Trophoblast cell (in vitro differentiated cells and primary cell): ENCODE measurements at regions not wholly inside any gene's neighbourhood (a gene's known extent, or its start where the extent isn't known, plus 50 kb on each side); places are given as distances from the start of the nearest gene placed in this dataset.

Experiments
- DNase-seq, 2 donors: peaks; one replicate each; pipeline ENCODE4 v3.0.0-alpha.2; 2016
- H2AFZ ChIP-seq: 2 replicates; pipeline ENCODE4 v1.6.1; 2013; ENCODE audit warnings: low read length, moderate library complexity, mild to moderate bottlenecking; ENCODE audit not compliant: insufficient read depth, poor library complexity
- H2AK5ac ChIP-seq: 2 replicates; pipeline ENCODE4 v1.6.1; 2013; ENCODE audit warnings: mild to moderate bottlenecking, low read length
- H2BK120ac ChIP-seq: 2 replicates; pipeline ENCODE4 v1.6.1; 2013; ENCODE audit warnings: low read length, mild to moderate bottlenecking, moderate library complexity; ENCODE audit not compliant: insufficient read depth, poor library complexity
- H2BK12ac ChIP-seq: 2 replicates; pipeline ENCODE4 v1.6.1; 2013; ENCODE audit warnings: mild to moderate bottlenecking, low read length, moderate library complexity
- H2BK5ac ChIP-seq: 2 replicates; pipeline ENCODE4 v1.6.1; 2013; ENCODE audit warnings: low read length, low read depth, moderate library complexity, mild to moderate bottlenecking; ENCODE audit not compliant: poor library complexity
- H3K14ac ChIP-seq: 2 replicates; pipeline ENCODE4 v1.6.1; 2013; ENCODE audit warnings: mild to moderate bottlenecking, low read length
- H3K18ac ChIP-seq: 2 replicates; pipeline ENCODE4 v1.6.1; 2013; ENCODE audit warnings: mild to moderate bottlenecking, low read length
- H3K23ac ChIP-seq: 2 replicates; pipeline ENCODE4 v1.6.1; 2013; ENCODE audit warnings: low read length
- H3K27ac ChIP-seq: 2 replicates; pipeline ENCODE4 v1.5.1; 2013; ENCODE audit warnings: low read depth, mild to moderate bottlenecking, inconsistent platforms, low read length, moderate library complexity
- H3K27me3 ChIP-seq: 2 replicates; pipeline ENCODE4 v1.6.1; 2013; ENCODE audit warnings: inconsistent platforms, mild to moderate bottlenecking, low read length, moderate library complexity; ENCODE audit not compliant: insufficient read depth
- H3K36me3 ChIP-seq, 2 experiments: 1 replicate in 1 of 2; 2 replicates in 1 of 2; pipeline ENCODE4 v1.6.1; 2013; ENCODE audit warnings: low read length in 2 of 2, mild to moderate bottlenecking in 2 of 2, moderate library complexity in 1 of 2; ENCODE audit not compliant: insufficient read depth in 2 of 2, control insufficient read depth in 1 of 2
- H3K4ac ChIP-seq: 2 replicates; pipeline ENCODE4 v1.6.1; 2013; ENCODE audit warnings: low read depth, mild to moderate bottlenecking, low read length, moderate library complexity
- H3K4me1 ChIP-seq, 2 experiments: 1 replicate in 1 of 2; 2 replicates in 1 of 2; pipeline ENCODE4 v1.6.1; 2013; ENCODE audit warnings: low read length in 2 of 2, mild to moderate bottlenecking in 2 of 2, moderate library complexity in 1 of 2; ENCODE audit not compliant: insufficient read depth in 2 of 2, control insufficient read depth in 1 of 2
- H3K4me2 ChIP-seq: 2 replicates; pipeline ENCODE4 v1.6.1; 2013; ENCODE audit warnings: inconsistent platforms, mild to moderate bottlenecking, low read length, moderate library complexity
- H3K4me3 ChIP-seq: 2 replicates; pipeline ENCODE4 v1.5.1; 2013; ENCODE audit warnings: mild to moderate bottlenecking, low read depth, low read length, inconsistent platforms
- H3K79me1 ChIP-seq: one replicate; pipeline ENCODE4 v1.6.1; 2013; ENCODE audit warnings: low read length
- H3K79me2 ChIP-seq: 2 replicates; pipeline ENCODE4 v1.6.1; 2013; ENCODE audit warnings: low read length, mild to moderate bottlenecking; ENCODE audit not compliant: control insufficient read depth, insufficient read depth, poor library complexity
- H3K9ac ChIP-seq: 2 replicates; pipeline ENCODE4 v1.6.1; 2013; ENCODE audit warnings: mild to moderate bottlenecking, low read length
- H3K9me3 ChIP-seq: 2 replicates; pipeline ENCODE4 v1.6.1; 2013; ENCODE audit warnings: low read depth, mild to moderate bottlenecking, control low read depth, inconsistent platforms, low read length; ENCODE audit not compliant: insufficient read depth
- H4K12ac ChIP-seq: 2 replicates; pipeline ENCODE4 v1.6.1; 2013; ENCODE audit warnings: low read depth, mild to moderate bottlenecking, low read length, moderate library complexity
- H4K8ac ChIP-seq: 2 replicates; pipeline ENCODE4 v1.6.1; 2013; ENCODE audit warnings: low read depth, mild to moderate bottlenecking, low read length, moderate library complexity
- H4K91ac ChIP-seq: one replicate; pipeline ENCODE4 v1.6.1; 2013; ENCODE audit warnings: low read depth, mild to moderate bottlenecking, low read length, moderate library complexity
- WGBS: extraction: QIAGEN DNeasy Blood & Tissue Kit; methylation state at CpG from one replicate; pipeline ENCODE4 v1.1.7; 2013; ENCODE audit warnings: missing lambda C conversion rate; ENCODE audit not compliant: insufficient read length, insufficient coverage; ENCODE audit errors: extremely low coverage; 5-methylcytosine and 5-hydroxymethylcytosine counted together

- WGBS: no CpG with 5 or more reads among the region's 1 CpG
Measured at GRCh38 chr20:4546342-4546741, 139.9 kb upstream of the PRNP start.

GRCh38 chr20:4545526-4545925 lies 140.7 kb upstream of the PRNP start:
- no peak overlapping the region for H4K8ac ChIP-seq

More at GRCh38 chr20:4546342-4546741, 139.9 kb upstream of the PRNP start:
- Histone ChIP-seq H3K4me2 (no peak overlapping the region), H3K18ac (no peak overlapping the region), H2BK5ac (no peak overlapping the region), H2AFZ (no peak overlapping the region), H3K9me3 (no peaks in the 10 kb centered on the region), H2AK5ac (no peak overlapping the region), H3K27me3 (no peaks in the 10 kb centered on the region), H4K12ac (no peak overlapping the region), H3K14ac (no peak overlapping the region), H3K4ac (no peak overlapping the region), H2BK120ac (no peak overlapping the region), H3K27ac (no peak overlapping the region), H3K79me2 (no peaks in the 10 kb centered on the region), H2BK12ac (no peak overlapping the region), H3K4me1 (no peaks in the 10 kb centered on the region), H3K23ac (no peak overlapping the region), H3K9ac (no peak overlapping the region), H3K79me1 (no peaks in the 10 kb centered on the region), H4K91ac (no peak overlapping the region), H3K36me3 (no peaks in the 10 kb centered on the region), H4K8ac (no peak overlapping the region), H3K4me3 (no peak overlapping the region)
- no peak for DNase-seq

GRCh38 chr20:4544765-4545164 lies 141.5 kb upstream of the PRNP start:
- WGBS: no CpG with 5 or more reads among the region's 2 CpGs
- H2AFZ ChIP-seq: no peak overlapping the region

More at GRCh38 chr20:4545526-4545925, 140.7 kb upstream of the PRNP start:
- Histone ChIP-seq H3K4me1 (no peaks in the 10 kb centered on the region), H4K91ac (no peak overlapping the region), H2BK5ac (no peak overlapping the region), H3K4me3 (no peak overlapping the region), H3K9ac (no peak overlapping the region), H3K79me1 (no peaks in the 10 kb centered on the region), H3K14ac (no peak overlapping the region), H3K27ac (no peak overlapping the region), H3K9me3 (no peaks in the 10 kb centered on the region), H3K18ac (no peak overlapping the region), H3K23ac (no peak overlapping the region), H2AK5ac (no peak overlapping the region), H3K4ac (no peak overlapping the region), H3K27me3 (no peaks in the 10 kb centered on the region), H4K12ac (no peak overlapping the region), H3K79me2 (no peaks in the 10 kb centered on the region), H2BK12ac (no peak overlapping the region), H3K4me2 (no peak overlapping the region), H2BK120ac (no peak overlapping the region), H3K36me3 (no peaks in the 10 kb centered on the region), H2AFZ (no peak overlapping the region)
- DNase-seq: no peak
- no CpG with 5 or more reads among the region's 2 CpGs for WGBS

GRCh38 chr20:4542270-4542669 lies 144.0 kb upstream of the PRNP start:
- H2AFZ ChIP-seq: no peak overlapping the region
- H3K14ac ChIP-seq: no peak overlapping the region
- H2BK12ac ChIP-seq: no peak overlapping the region
- no peak overlapping the region for H4K8ac ChIP-seq
- WGBS: no CpG with 5 or more reads among the region's 4 CpGs
- no peak overlapping the region for H2BK120ac ChIP-seq
- no peak overlapping the region for H4K91ac ChIP-seq
- H3K79me2 ChIP-seq: no peaks in the 10 kb centered on the region
- no peak overlapping the region for H2AK5ac ChIP-seq
- H2BK5ac ChIP-seq: no peak overlapping the region
- H3K27ac ChIP-seq: no peak overlapping the region
- no peak overlapping the region for H3K4me3 ChIP-seq
- no peak for DNase-seq
- no peaks in the 10 kb centered on the region for H3K79me1 ChIP-seq
- H4K12ac ChIP-seq: no peak overlapping the region
- no peak overlapping the region for H3K9ac ChIP-seq
- H3K36me3 ChIP-seq: no peaks in the 10 kb centered on the region
- H3K4me2 ChIP-seq: no peak overlapping the region
- no peaks in the 10 kb centered on the region for H3K9me3 ChIP-seq
- H3K27me3 ChIP-seq: no peaks in the 10 kb centered on the region
- H3K4ac ChIP-seq: no peak overlapping the region
- no peaks in the 10 kb centered on the region for H3K4me1 ChIP-seq
- H3K18ac ChIP-seq: no peak overlapping the region
- no peak overlapping the region for H3K23ac ChIP-seq

More at GRCh38 chr20:4544765-4545164, 141.5 kb upstream of the PRNP start:
- Histone ChIP-seq H3K4ac (no peak overlapping the region), H4K8ac (no peak overlapping the region), H3K9me3 (no peaks in the 10 kb centered on the region), H3K27ac (no peak overlapping the region), H2BK120ac (no peak overlapping the region), H3K36me3 (no peaks in the 10 kb centered on the region), H3K18ac (no peak overlapping the region), H3K79me1 (no peaks in the 10 kb centered on the region), H4K12ac (no peak overlapping the region), H3K4me1 (no peaks in the 10 kb centered on the region), H2AK5ac (no peak overlapping the region), H3K4me3 (no peak overlapping the region), H3K4me2 (no peak overlapping the region), H3K23ac (no peak overlapping the region), H3K79me2 (no peaks in the 10 kb centered on the region), H2BK12ac (no peak overlapping the region), H3K9ac (no peak overlapping the region), H2BK5ac (no peak overlapping the region), H3K14ac (no peak overlapping the region), H4K91ac (no peak overlapping the region), H3K27me3 (no peaks in the 10 kb centered on the region)
- DNase-seq: no peak
